ENCODE measurements at regions not wholly inside any gene's neighbourhood (a gene's known extent, or its start where the extent isn't known, plus 50 kb on each side); places are given as distances from the start of the nearest gene placed in this dataset.

DNA sequence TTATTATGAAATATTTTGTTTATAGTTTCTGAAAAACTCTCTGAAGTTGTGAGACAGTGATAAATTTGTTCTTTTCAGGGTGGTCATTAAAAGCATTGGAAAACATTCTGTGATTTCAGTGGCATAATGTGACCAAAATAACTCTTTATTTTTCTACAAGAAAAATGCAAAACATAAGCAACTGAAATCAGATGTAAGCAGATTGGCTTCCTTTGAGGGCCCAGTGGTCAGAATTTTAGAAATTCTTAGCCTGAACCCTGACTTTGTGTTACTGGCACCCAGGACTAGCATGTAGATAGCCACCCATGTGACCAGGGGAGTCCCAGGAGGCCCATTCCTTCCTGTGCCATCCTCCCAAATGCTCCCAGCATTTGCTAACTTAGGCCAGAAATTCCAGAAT lies 145.6 kb upstream of the SLC38A2 start:
- Histone ChIP-seq H2BK12ac (ENCODE audit: low read depth, low read length) (no peak overlapping the region), H3K14ac (ENCODE audit: insufficient read length) (no peak overlapping the region), H3K18ac (ENCODE audit: extremely low read depth, low read length) (no peak overlapping the region), H4K20me1 (replicated peaks in 1 of 2; ENCODE audit: control insufficient read depth in 1 of 2, insufficient read depth in 2 of 2, low read length in 2 of 2) (no peaks in the 10 kb centered on the region), H3K9me3 (ENCODE audit: insufficient read depth in 2 of 2, low read depth in 1 of 2, low read length in 1 of 2) (no peaks in the 10 kb centered on the region), H3K4me2 (ENCODE audit: insufficient read depth in 1 of 2, low read depth in 2 of 2, low read length in 2 of 2) (no peak overlapping the region), H3K9ac (replicated peaks in 1 of 4; ENCODE audit: extremely low read depth in 1 of 4, low read depth in 3 of 4, low read length in 3 of 4) (no peak overlapping the region), H3K36me3 (ENCODE audit: control insufficient read depth in 2 of 4, insufficient read depth in 4 of 4, low read length in 3 of 4) (no peaks in the 10 kb centered on the region), H2AFZ (ENCODE audit: low read length) (no peak overlapping the region), H3K4ac (replicated peaks; ENCODE audit: insufficient read length, low read depth, low read length) (no peak overlapping the region), H2AK5ac (ENCODE audit: low read depth, low read length) (no peak overlapping the region), H3K4me1 (replicated peaks in 1 of 4; ENCODE audit: control insufficient read depth in 3 of 4, insufficient read depth in 4 of 4, low read length in 3 of 4) (peaks cover 0 to 3% (median 0%) of the 10 kb centered on the region in 4 experiments; a peak in 1 of 7 replicates), H3K23me2 (ENCODE audit: low read depth, low read length) (no peaks in the 10 kb centered on the region), H4K91ac (replicated peaks; ENCODE audit: insufficient read length, low read length) (no peak overlapping the region), H3K27me3 (replicated peaks in 1 of 4; ENCODE audit: control insufficient read depth in 3 of 4, extremely low read depth in 1 of 4, insufficient read depth in 3 of 4, low read length in 3 of 4) (no peaks in the 10 kb centered on the region), H4K5ac (ENCODE audit: insufficient read length, low read depth, low read length) (no peak overlapping the region), H3K4me3 (ENCODE audit: extremely low read depth in 1 of 4, insufficient read depth in 2 of 4, low read depth in 3 of 4, low read length in 4 of 4) (no peak overlapping the region), H2BK20ac (ENCODE audit: low read length) (no peak overlapping the region), H4K8ac (ENCODE audit: extremely low read depth, insufficient read depth, low read length) (no peak overlapping the region), H3K79me2 (ENCODE audit: control insufficient read depth in 1 of 2, insufficient read depth in 2 of 2, low read length in 2 of 2) (no peaks in the 10 kb centered on the region), H3K79me1 (ENCODE audit: low read depth, low read length) (no peaks in the 10 kb centered on the region), H2BK120ac (replicated peaks; ENCODE audit: low read depth, low read length) (no peak overlapping the region), H2BK15ac (ENCODE audit: low read length) (no peak overlapping the region), H2BK5ac (ENCODE audit: low read depth, low read length) (no peak overlapping the region), H3K27ac (ENCODE audit: low read depth, low read length) (no peak overlapping the region), H3K23ac (ENCODE audit: insufficient read length) (no peak overlapping the region), H3K56ac (replicated peaks; ENCODE audit: insufficient read length, low read depth, low read length) (no peak overlapping the region)
- POLR2A ChIA-PET (ENCODE audit: partially characterized antibody) = no interaction called here
- DNase-seq (ENCODE audit: low read depth in 1 of 2, low spot score in 2 of 2) (no peak), FAIRE-seq (no peak)
- CTCF ChIA-PET (ENCODE audit: partially characterized antibody) = no interaction called here
- TF ChIP-seq EGR1 (IDR thresholded peaks at IDR 0.05; ENCODE audit: borderline replicate concordance, low read depth, low read length) = no peak
- TF ChIP-seq TBP (IDR thresholded peaks at IDR 0.05; ENCODE audit: low read depth, low read length) = no peak
- TF ChIP-seq KDM4A (IDR thresholded peaks at IDR 0.05; ENCODE audit: low read depth, low read length, severe bottlenecking) = no peak
- TF ChIP-seq HDAC2 (IDR thresholded peaks at IDR 0.05; ENCODE audit: borderline replicate concordance in 1 of 2, low read depth in 2 of 2, low read length in 2 of 2) = no peak
